HUES64 (cell line): ENCODE measurements at regions not wholly inside any gene's neighbourhood (a gene's known extent, or its start where the extent isn't known, plus 50 kb on each side); places are given as distances from the start of the nearest gene placed in this dataset.

ENCODE experiments used
- H3K27ac ChIP-seq: 2 replicates; pipeline ENCODE4 v1.7.0; 2013; ENCODE audit warnings: low read depth, low read length, inconsistent platforms
- H3K27me3 ChIP-seq: 2 replicates; pipeline ENCODE4 v1.6.1; 2013; ENCODE audit warnings: mild to moderate bottlenecking, low read length; ENCODE audit not compliant: insufficient read depth
- H3K36me3 ChIP-seq: 2 replicates; pipeline ENCODE4 v1.6.1; 2013; ENCODE audit warnings: mild to moderate bottlenecking, low read length; ENCODE audit not compliant: insufficient read depth
- H3K4me1 ChIP-seq: 2 replicates; pipeline ENCODE4 v1.6.1; 2013; ENCODE audit warnings: mild to moderate bottlenecking, low read length, moderate library complexity; ENCODE audit not compliant: insufficient read depth
- H3K4me3 ChIP-seq: 2 replicates; pipeline ENCODE4 v1.5.1; 2013; ENCODE audit warnings: mild to moderate bottlenecking, low read length, moderate library complexity
- H3K9ac ChIP-seq: 2 replicates; pipeline ENCODE4 v1.6.1; 2013; ENCODE audit warnings: mild to moderate bottlenecking, low read depth, low read length
- H3K9me3 ChIP-seq: 2 replicates; pipeline ENCODE4 v1.6.1; 2013; ENCODE audit warnings: low read depth, low read length; ENCODE audit not compliant: insufficient read depth
- WGBS: fragments of 150-250, 120-280 bp; methylation state at CpG from one replicate; pipeline ENCODE4 v1.1.7; 2013; ENCODE audit warnings: missing lambda C conversion rate; 5-methylcytosine and 5-hydroxymethylcytosine counted together

DNA sequence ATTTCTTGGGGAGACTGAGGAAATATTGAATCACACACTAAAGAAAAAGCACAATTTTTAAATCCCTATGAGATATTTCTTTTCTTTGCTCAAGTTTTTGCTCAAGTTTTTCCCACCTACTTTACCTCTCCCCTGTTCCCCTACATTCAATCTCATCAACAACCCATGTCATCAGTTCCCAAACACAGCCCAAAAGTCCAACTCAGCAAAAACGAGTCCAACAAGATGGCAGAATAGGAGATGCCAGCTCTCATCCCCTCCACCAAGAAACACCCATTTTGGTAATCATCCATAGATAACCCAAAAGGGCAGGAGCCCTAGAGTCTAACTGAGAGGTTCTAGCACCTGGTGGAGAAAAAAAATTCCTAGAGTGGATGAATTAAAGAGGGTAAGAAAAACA, 152.5 kb upstream of the GHITM start:
- no peaks in the 10 kb centered on the region for H3K27me3 ChIP-seq
- no peaks in the 10 kb centered on the region for H3K9me3 ChIP-seq
- H3K4me1 ChIP-seq, result peaks cover 7% of the 10 kb centered on the region; the same call in 1 of the 2 replicates
- no peak overlapping the region for H3K27ac ChIP-seq
- H3K9ac ChIP-seq, result no peak overlapping the region
- 86% methylated on average over 1 of the region's 1 CpG for WGBS
- H3K4me3 ChIP-seq, result no peak overlapping the region
- H3K36me3 ChIP-seq, result no peaks in the 10 kb centered on the region

GRCh38 chr10:83987216-83987615, 152.1 kb upstream of the GHITM start:
- peaks cover 7% of the 10 kb centered on the region; the same call in 1 of the 2 replicates for H3K4me1 ChIP-seq
- H3K4me3 ChIP-seq, result no peak overlapping the region
- no peaks in the 10 kb centered on the region for H3K9me3 ChIP-seq
- H3K9ac ChIP-seq, result no peak overlapping the region
- H3K36me3 ChIP-seq, result no peaks in the 10 kb centered on the region
- H3K27me3 ChIP-seq, result no peaks in the 10 kb centered on the region
- 91% methylated on average over 1 of the region's 1 CpG for WGBS
- no peak overlapping the region for H3K27ac ChIP-seq

DNA sequence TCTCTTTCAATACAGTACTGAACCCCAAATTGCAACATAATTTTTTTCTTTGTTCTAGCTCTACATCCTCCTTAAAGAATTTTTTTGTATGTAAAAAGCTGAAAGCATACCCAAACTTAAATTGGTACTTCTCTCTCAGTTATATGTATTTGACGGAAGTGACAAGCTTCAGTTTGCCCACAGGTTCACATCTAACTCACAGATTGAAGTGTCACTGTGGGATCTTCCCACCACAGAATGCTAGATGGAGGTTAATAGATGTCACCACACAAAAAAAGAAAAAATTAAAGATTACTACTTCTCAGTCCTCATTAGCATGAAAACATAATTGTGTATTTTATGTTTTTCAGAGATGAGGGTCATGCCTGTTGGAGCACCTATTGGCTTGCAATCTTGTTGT, 150.9 kb upstream of the GHITM start:
- Histone ChIP-seq H3K9ac (no peak overlapping the region), H3K27me3 (no peaks in the 10 kb centered on the region), H3K4me3 (no peak overlapping the region)

DNA sequence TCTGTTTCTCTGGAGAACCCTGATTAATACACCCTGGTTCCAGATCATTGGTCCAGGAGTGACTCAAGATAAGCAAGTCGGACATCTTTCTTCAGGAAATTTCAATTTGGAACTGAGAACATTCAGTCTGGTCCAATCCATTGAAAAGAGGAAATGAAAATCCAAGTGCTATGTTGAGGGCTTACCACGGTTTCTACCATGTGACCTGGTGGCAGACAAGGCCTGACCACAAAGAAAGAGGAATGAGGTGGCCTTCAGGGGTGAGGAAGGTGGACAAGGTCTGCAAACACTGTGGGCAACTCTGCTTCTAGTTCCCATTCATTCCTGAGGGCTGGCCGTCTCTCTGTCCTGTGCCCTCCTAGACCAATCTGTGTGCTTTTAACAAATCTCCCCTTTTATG, 149.2 kb upstream of the GHITM start:
- no peaks in the 10 kb centered on the region for H3K36me3 ChIP-seq
- no peaks in the 10 kb centered on the region for H3K4me1 ChIP-seq
- no peak overlapping the region for H3K27ac ChIP-seq
- no peak overlapping the region for H3K4me3 ChIP-seq
- 86% methylated on average over 3 of the region's 3 CpGs for WGBS
- no peak overlapping the region for H3K9ac ChIP-seq
- H3K27me3 ChIP-seq, result no peaks in the 10 kb centered on the region
- H3K9me3 ChIP-seq, result no peaks in the 10 kb centered on the region

More for the DNA sequence above, 150.9 kb upstream of the GHITM start:
- Histone ChIP-seq H3K36me3 (no peaks in the 10 kb centered on the region), H3K27ac (no peak overlapping the region), H3K4me1 (0 out of 2 replicates have a peak, but pooled peaks cover 3% of the 10 kb centered on the region), H3K9me3 (no peaks in the 10 kb centered on the region)
- no CpG with 5 or more reads among the region's 1 CpG for WGBS

DNA sequence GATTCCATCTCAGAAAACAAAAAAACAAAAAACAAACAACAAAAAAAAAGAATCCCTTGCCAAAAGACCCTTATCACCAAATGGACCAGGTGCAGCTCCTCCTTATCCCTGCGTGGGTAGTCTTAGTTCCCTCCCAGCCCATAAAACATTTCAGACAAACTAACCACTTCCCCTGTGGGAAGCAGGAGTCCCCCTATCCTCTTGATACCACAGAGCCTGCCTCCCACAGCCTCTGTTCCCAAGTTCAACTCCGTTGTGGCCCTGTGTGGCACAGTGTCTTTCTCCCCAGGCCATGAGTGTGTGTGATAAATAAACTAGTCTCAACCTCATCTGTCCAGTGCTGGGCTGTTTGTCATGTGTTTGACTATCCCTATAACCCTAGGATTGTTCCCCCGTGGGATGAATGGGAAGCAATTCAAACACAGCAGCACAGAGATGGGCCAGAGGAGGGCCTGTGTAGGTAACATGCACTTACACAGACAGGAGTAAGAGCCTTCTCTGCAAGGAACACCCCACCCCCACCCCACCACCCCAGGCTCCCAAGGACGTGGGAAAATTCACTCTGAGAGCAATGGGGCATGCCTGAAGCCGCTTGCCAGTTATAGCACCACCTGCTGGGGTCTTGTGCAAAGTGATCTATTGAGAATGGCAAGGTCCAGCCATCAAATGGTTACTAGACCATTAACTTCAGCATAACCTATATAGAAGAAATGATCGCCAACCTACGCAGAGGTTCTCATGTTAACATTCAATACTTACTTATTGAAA, 147.1 kb upstream of the GHITM start:
- no peaks in the 10 kb centered on the region for H3K27me3 ChIP-seq
- WGBS, result 65% methylated on average over 7 of the region's 7 CpGs
- H3K27ac ChIP-seq, result no peak overlapping the region
- no peaks in the 10 kb centered on the region for H3K36me3 ChIP-seq
- H3K9me3 ChIP-seq, result no peaks in the 10 kb centered on the region
- no peaks in the 10 kb centered on the region for H3K4me1 ChIP-seq
- H3K4me3 ChIP-seq, result no peak overlapping the region
- no peak overlapping the region for H3K9ac ChIP-seq

DNA sequence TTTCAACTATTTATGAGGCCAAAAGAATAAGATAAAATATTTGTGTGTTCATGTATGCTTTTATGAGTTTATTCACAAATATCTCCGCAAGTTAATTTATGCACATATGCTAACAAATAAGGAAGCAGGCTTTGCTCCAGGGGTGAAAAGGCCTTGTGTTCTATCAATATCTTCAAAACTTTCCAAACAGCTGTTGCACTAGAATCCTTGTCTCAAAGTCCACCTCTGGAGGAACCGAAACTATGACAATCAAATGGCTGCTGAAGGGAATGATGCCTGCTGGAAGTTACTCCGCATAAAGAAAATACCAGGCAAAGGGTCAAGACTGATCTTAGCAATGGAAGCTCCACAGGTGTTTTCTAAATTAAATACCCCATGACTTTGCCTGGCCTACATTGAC, 145.0 kb upstream of the GHITM start:
- Histone ChIP-seq H3K9ac (no peak overlapping the region), H3K36me3 (no peaks in the 10 kb centered on the region), H3K27me3 (no peaks in the 10 kb centered on the region), H3K27ac (no peak overlapping the region), H3K9me3 (no peaks in the 10 kb centered on the region), H3K4me3 (no peak overlapping the region), H3K4me1 (no peaks in the 10 kb centered on the region)
- 95% methylated on average over 3 of the region's 3 CpGs for WGBS

DNA sequence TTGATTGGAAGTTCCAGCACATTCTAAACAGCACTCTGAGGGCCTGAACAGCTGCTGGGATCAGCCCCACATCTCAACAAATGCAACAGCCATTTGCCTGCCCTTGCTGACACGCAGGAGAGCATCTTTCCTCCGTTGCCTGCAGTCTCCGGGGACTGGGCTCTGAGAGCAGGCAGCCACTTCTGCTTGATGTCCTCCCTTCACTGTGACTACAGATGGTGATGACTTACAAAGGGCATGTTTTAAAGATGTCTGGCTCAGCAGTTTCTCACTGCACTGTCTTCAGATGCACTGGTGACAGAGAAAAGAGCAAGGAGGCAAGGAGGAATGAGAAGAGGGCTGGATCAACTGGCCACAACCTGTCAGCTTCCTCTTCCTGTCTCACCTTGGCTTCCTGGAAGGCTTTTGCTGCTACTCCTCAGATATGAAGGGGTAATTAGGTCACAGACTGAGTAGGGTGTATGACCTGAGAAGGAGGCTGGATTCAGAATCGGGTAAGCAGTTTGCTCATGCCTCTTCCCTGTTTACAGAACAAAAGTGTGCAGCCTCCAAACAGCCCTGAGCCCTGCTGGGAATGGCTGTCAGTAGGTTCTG, 143.5 kb upstream of the GHITM start:
- Histone ChIP-seq H3K4me1 (no peaks in the 10 kb centered on the region), H3K9me3 (no peaks in the 10 kb centered on the region), H3K9ac (no peak overlapping the region), H3K27me3 (no peaks in the 10 kb centered on the region), H3K4me3 (no peak overlapping the region), H3K27ac (no peak overlapping the region), H3K36me3 (no peaks in the 10 kb centered on the region)
- WGBS, result 94% methylated on average over 4 of the region's 4 CpGs

- WGBS, result 86% methylated on average over 2 of the region's 2 CpGs
- Histone ChIP-seq H3K27ac (no peak overlapping the region), H3K4me1 (no peaks in the 10 kb centered on the region), H3K4me3 (no peak overlapping the region), H3K9ac (no peak overlapping the region), H3K27me3 (no peaks in the 10 kb centered on the region), H3K36me3 (no peaks in the 10 kb centered on the region), H3K9me3 (no peaks in the 10 kb centered on the region)
Measured at GRCh38 chr10:84004221-84004620, 135.1 kb upstream of the GHITM start.

- 94% methylated on average over 3 of the region's 3 CpGs for WGBS
- no peaks in the 10 kb centered on the region for H3K27me3 ChIP-seq
Measured at GRCh38 chr10:84005403-84005802, 133.9 kb upstream of the GHITM start.

GRCh38 chr10:84007482-84007881, 131.8 kb upstream of the GHITM start:
- WGBS, result 92% methylated on average over 5 of the region's 5 CpGs
- H3K9ac ChIP-seq, result no peak overlapping the region

More at GRCh38 chr10:84005403-84005802, 133.9 kb upstream of the GHITM start:
- Histone ChIP-seq H3K9me3 (no peaks in the 10 kb centered on the region), H3K4me1 (no peaks in the 10 kb centered on the region), H3K9ac (no peak overlapping the region), H3K4me3 (no peak overlapping the region), H3K36me3 (no peaks in the 10 kb centered on the region), H3K27ac (no peak overlapping the region)

DNA sequence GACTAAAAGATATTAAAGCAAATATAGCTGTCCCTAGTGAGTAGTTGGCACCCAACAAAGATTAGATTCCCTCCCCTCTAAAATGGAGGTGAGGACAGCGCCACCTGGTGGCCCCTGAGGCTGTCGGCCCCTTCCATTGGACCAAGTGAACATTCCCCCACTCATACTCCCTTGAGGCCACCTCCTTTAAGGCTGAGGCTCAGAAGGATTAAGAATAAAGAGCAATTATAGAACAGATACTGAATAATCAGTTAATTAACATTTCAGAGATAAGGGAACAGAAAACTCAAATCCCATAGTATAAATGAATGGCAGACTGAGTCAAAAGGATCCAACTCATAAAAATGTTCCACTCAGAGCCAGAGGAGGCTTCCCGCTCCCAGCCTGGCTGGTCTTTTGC, 130.4 kb upstream of the GHITM start:
- H3K9me3 ChIP-seq, result no peaks in the 10 kb centered on the region
- H3K36me3 ChIP-seq, result no peaks in the 10 kb centered on the region
- H3K4me3 ChIP-seq, result no peak overlapping the region
- WGBS, result 46% methylated on average over 3 of the region's 3 CpGs
- no peaks in the 10 kb centered on the region for H3K27me3 ChIP-seq
- no peak overlapping the region for H3K9ac ChIP-seq
- H3K4me1 ChIP-seq, result 0 out of 2 replicates have a peak, but pooled peaks cover 5% of the 10 kb centered on the region
- no peak overlapping the region for H3K27ac ChIP-seq

More at GRCh38 chr10:84007482-84007881, 131.8 kb upstream of the GHITM start:
- Histone ChIP-seq H3K4me1 (0 out of 2 replicates have a peak, but pooled peaks cover 2% of the 10 kb centered on the region), H3K9me3 (no peaks in the 10 kb centered on the region), H3K27me3 (no peaks in the 10 kb centered on the region), H3K27ac (no peak overlapping the region), H3K36me3 (no peaks in the 10 kb centered on the region), H3K4me3 (no peak overlapping the region)
